Suprapubic skin (tissue), 3 donors: ENCODE measurements at regions not wholly inside any gene's neighbourhood (a gene's known extent, or its start where the extent isn't known, plus 50 kb on each side); places are given as distances from the start of the nearest gene placed in this dataset.

ENCODE experiments used
- EP300 ChIP-seq: sonication (generic); formaldehyde crosslinking; IDR thresholded peaks from one replicate; pipeline ENCODE4 v1.6.1; 2017; ENCODE audit warnings: antibody characterized with exemption
- TF ChIP-seq, protein P1 (sequence below), 2 donors: fragments of 200-600 bp in 1 of 2; fragments of 450-650 bp in 1 of 2; sonication (generic) in 1 of 2; IDR thresholded peaks; one replicate each; pipeline ENCODE4 v1.5.1; 2016 to 2019; ENCODE audit warnings: antibody characterized with exemption in 2 of 2, mild to moderate bottlenecking in 1 of 2, moderate library complexity in 1 of 2

GRCh38 chr11:39442177-39442576 lies 2017.3 kb downstream of the LRRC4C start:
- no peak for TF ChIP-seq EP300
- TF ChIP-seq, protein P1, sequence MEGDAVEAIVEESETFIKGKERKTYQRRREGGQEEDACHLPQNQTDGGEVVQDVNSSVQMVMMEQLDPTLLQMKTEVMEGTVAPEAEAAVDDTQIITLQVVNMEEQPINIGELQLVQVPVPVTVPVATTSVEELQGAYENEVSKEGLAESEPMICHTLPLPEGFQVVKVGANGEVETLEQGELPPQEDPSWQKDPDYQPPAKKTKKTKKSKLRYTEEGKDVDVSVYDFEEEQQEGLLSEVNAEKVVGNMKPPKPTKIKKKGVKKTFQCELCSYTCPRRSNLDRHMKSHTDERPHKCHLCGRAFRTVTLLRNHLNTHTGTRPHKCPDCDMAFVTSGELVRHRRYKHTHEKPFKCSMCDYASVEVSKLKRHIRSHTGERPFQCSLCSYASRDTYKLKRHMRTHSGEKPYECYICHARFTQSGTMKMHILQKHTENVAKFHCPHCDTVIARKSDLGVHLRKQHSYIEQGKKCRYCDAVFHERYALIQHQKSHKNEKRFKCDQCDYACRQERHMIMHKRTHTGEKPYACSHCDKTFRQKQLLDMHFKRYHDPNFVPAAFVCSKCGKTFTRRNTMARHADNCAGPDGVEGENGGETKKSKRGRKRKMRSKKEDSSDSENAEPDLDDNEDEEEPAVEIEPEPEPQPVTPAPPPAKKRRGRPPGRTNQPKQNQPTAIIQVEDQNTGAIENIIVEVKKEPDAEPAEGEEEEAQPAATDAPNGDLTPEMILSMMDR (IDR thresholded peaks at IDR 0.05): no peak
